ENCODE measurements at regions not wholly inside any gene's neighbourhood (a gene's known extent, or its start where the extent isn't known, plus 50 kb on each side); places are given as distances from the start of the nearest gene placed in this dataset.

DNA sequence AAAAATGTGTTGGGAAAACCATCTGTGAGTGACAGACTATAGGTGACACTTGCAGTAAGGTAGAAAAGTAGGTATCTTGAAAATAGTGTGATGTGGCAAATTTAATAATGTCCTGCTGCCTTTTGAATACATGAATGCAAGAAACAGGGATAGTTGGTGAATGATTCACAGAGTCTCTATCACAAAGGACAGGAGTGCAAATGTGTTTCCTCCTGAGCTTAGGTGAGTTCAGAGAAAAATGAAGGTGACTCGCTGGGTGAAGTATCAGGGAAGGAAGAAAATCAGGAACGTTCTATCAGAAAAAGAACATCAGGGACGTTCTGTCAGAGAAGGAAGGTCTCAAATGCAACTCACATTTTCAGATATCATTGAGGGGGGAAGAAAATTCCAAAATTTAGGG lies 557.8 kb upstream of the SLC35B3 start:
- TF ChIP-seq, protein P1, sequence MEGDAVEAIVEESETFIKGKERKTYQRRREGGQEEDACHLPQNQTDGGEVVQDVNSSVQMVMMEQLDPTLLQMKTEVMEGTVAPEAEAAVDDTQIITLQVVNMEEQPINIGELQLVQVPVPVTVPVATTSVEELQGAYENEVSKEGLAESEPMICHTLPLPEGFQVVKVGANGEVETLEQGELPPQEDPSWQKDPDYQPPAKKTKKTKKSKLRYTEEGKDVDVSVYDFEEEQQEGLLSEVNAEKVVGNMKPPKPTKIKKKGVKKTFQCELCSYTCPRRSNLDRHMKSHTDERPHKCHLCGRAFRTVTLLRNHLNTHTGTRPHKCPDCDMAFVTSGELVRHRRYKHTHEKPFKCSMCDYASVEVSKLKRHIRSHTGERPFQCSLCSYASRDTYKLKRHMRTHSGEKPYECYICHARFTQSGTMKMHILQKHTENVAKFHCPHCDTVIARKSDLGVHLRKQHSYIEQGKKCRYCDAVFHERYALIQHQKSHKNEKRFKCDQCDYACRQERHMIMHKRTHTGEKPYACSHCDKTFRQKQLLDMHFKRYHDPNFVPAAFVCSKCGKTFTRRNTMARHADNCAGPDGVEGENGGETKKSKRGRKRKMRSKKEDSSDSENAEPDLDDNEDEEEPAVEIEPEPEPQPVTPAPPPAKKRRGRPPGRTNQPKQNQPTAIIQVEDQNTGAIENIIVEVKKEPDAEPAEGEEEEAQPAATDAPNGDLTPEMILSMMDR (IDR thresholded peaks at IDR 0.05), result no peak
- TF ChIP-seq POLR2A (IDR thresholded peaks at IDR 0.05), result no peak

All from uterus (tissue), 2 donors.